Duodenal mucosa (tissue), 2 donors: ENCODE measurements at regions not wholly inside any gene's neighbourhood (a gene's known extent, or its start where the extent isn't known, plus 50 kb on each side); places are given as distances from the start of the nearest gene placed in this dataset.

ENCODE experiments used
- H3K27ac ChIP-seq: one replicate; pipeline ENCODE4 v1.7.0; 2013; ENCODE audit warnings: low read depth, low read length
- H3K27me3 ChIP-seq, 2 donors: one replicate each; pipeline ENCODE4 v1.7.0; 2013; ENCODE audit warnings: low read length in 2 of 2, control low read depth in 1 of 2; ENCODE audit not compliant: insufficient read depth in 2 of 2, control insufficient read depth in 1 of 2
- H3K36me3 ChIP-seq, 2 donors: one replicate each; pipeline ENCODE4 v1.7.0; 2013; ENCODE audit warnings: low read length in 2 of 2, control low read depth in 1 of 2; ENCODE audit not compliant: insufficient read depth in 2 of 2, control insufficient read depth in 1 of 2
- H3K4me1 ChIP-seq, 2 donors: one replicate each; pipeline ENCODE4 v1.7.0; 2013; ENCODE audit warnings: low read length in 2 of 2, control low read depth in 1 of 2; ENCODE audit not compliant: insufficient read depth in 2 of 2, control insufficient read depth in 1 of 2
- H3K4me3 ChIP-seq, 2 donors: one replicate each; pipeline ENCODE4 v1.7.0; 2013; ENCODE audit warnings: low read length in 2 of 2, low read depth in 1 of 2
- H3K9ac ChIP-seq, 2 donors: one replicate each; pipeline ENCODE4 v1.7.0; 2013; ENCODE audit warnings: low read length in 2 of 2, low read depth in 1 of 2
- H3K9me3 ChIP-seq, 2 donors: one replicate each; pipeline ENCODE4 v1.7.0; 2013; ENCODE audit warnings: low read length in 2 of 2, control low read depth in 1 of 2; ENCODE audit not compliant: control insufficient read depth in 1 of 2

DNA sequence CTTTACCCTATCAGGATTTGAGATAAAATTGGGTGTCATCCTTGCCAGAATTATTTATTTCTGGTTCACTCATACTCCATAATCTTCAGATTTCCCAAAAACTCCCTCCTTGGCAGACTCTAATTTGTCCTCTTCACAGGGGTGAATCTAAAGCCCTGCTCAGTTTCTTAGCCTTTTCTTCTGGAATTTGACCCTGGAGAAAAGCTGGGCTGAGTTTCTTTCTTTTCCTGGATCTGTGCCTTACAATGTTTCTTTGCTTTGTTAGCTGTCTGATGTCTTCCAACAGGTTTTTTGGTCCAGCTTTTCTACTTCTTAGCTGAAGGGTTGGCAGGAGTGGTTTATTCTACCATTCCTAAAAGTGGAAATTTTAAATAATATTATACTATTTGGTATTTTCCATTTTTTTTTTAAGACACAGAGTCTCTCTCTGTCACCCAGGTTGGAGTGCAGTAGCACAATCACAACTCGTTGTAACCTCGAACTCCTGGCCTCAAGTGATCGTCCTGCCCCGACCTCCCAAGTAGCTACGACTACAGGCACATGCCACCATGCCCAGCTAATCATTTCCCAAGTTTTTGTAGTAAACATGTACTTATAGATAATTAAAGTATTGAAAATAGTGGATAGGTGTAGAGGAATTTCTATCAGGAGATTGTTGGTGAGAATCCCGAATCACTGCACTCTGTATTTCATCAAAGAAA is 138.4 kb upstream of the TWIST2 start:
- Histone ChIP-seq H3K27ac (no peak overlapping the region), H3K4me3 (no peak overlapping the region), H3K9me3 (no peaks in the 10 kb centered on the region), H3K9ac (no peak overlapping the region), H3K4me1 (no peaks in the 10 kb centered on the region), H3K27me3 (peaks cover 0 to 4% of the 10 kb centered on the region in 2 donors), H3K36me3 (no peaks in the 10 kb centered on the region)

DNA sequence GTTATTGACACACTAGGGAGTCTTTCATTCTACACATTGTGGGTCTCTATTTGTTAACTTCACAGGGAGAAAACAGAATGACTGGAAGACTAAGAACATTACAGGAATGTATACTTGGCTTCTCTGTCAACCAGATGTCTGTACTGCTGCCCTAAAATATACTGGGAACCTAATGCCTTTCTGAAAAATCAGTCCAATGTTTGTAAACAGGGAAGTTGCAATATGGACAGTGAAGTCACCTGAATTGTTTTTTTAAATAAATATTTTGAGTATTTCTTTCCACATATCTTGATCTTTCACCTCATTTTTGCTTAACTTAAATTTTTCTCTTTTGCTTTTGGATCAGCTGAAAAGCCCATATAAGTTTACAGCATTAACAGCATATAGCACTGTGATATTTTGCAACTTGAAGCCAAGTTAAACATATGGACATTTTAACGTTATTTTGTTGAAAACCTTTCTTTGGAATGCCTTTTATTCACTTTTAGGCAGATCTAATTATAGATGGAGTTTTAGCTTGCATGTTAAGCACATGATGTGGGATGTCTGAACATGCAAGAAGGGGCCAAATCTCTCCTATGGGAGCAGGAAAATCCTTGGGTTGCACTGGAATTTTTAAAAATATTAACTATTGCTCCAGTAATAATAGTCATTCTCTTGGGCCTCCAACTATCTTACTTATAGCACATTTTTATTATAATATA is 137.7 kb upstream of the TWIST2 start:
- Histone ChIP-seq H3K9ac (no peak overlapping the region), H3K9me3 (no peaks in the 10 kb centered on the region), H3K27me3 (peaks cover 0 to 4% of the 10 kb centered on the region in 2 donors), H3K4me3 (no peak overlapping the region), H3K36me3 (no peaks in the 10 kb centered on the region), H3K4me1 (no peaks in the 10 kb centered on the region), H3K27ac (no peak overlapping the region)

DNA sequence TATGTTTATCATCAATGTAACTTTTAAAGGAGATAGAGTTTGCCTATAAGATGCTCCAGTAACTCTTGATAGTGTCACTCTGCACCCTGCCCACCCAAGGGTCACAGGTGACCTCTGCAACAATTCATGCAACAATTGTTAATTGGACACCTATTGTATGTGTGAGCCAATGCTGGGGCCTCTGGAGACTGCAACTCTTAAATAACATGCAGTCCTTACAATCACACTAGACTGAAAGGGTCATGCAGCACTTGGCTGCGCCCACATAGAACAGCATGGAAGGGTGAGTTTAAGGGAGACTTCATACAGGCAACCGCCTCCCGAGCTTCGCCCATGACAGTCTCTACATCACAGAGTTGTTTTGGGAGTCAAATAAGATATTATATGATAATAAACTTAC is 137.1 kb upstream of the TWIST2 start:
- Histone ChIP-seq H3K36me3 (no peaks in the 10 kb centered on the region), H3K9me3 (no peaks in the 10 kb centered on the region), H3K9ac (no peak overlapping the region), H3K4me1 (no peaks in the 10 kb centered on the region), H3K4me3 (no peak overlapping the region), H3K27ac (no peak overlapping the region), H3K27me3 (peaks cover 0 to 4% of the 10 kb centered on the region in 2 donors)

DNA sequence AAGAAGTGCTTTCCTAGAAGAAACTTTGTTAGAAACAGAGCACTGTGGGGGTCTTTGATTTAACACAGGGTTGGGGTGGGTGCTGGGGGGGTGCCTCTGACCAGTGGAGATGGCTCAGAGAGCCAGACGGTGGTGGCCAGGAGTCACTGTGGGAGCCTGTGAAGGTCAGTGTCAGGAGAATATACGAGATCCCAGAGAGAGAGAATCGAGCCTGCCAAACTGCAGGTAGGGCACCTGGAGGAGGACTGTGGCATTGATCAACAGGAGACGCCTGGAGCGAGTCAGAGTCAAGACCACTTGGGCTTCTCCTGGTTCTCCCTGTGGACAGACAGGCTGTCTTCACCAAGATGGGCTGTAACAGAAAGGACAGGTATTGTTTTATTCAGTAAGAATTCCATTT is 136.5 kb upstream of the TWIST2 start:
- H3K4me3 ChIP-seq, result no peak overlapping the region
- no peak overlapping the region for H3K9ac ChIP-seq
- no peaks in the 10 kb centered on the region for H3K9me3 ChIP-seq
- peaks cover 0 to 4% of the 10 kb centered on the region in 2 donors for H3K27me3 ChIP-seq
- H3K36me3 ChIP-seq, result no peaks in the 10 kb centered on the region
- H3K4me1 ChIP-seq, result no peaks in the 10 kb centered on the region
- no peak overlapping the region for H3K27ac ChIP-seq

DNA sequence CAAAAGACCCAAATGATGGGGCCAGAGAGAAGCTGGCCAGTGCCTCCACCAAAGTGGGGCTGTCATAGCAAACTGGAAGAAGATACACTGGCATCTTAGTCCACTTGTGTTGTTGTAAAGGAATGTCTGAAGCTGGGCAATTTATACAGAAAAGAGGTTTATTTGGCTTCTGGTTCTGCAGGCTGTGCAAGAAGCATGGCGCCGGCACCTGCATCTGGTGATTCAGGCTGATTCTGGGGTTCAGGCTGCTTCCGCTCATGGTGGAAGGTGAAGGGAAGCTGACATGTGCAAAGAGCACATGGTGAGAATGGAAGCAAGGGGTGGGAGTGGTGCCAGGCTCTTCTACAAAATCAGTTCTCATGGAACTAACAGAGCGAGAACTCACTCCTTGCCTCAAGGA is 135.9 kb upstream of the TWIST2 start:
- Histone ChIP-seq H3K36me3 (no peaks in the 10 kb centered on the region), H3K9me3 (no peaks in the 10 kb centered on the region), H3K27me3 (peaks cover 0 to 4% of the 10 kb centered on the region in 2 donors), H3K4me1 (no peaks in the 10 kb centered on the region), H3K27ac (no peak overlapping the region), H3K4me3 (no peak overlapping the region), H3K9ac (no peak overlapping the region)

DNA sequence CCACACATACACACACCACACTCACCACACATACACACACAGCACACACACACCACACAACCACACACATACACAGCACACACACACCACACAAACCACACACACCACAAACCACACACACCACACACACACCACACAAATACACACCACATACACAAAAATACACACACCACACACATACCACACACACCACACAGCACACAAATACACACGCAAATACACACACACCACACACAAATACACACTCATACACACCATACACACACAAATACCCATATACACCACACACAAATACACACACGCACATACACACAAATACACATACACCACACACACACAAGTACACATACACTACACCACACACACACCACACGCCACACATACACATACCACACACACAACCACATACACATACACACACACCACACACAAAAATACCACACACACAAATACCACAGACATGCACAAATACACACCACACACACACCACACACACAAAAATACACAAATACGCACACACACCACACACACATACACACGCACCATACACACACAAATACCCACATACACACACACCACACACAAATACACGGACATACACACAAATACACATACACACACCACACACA is 134.6 kb upstream of the TWIST2 start:
- Histone ChIP-seq H3K9me3 (no peaks in the 10 kb centered on the region), H3K36me3 (no peaks in the 10 kb centered on the region), H3K9ac (no peak overlapping the region), H3K27me3 (peaks cover 0 to 4% of the 10 kb centered on the region in 2 donors), H3K4me1 (no peaks in the 10 kb centered on the region), H3K4me3 (no peak overlapping the region), H3K27ac (no peak overlapping the region)

DNA sequence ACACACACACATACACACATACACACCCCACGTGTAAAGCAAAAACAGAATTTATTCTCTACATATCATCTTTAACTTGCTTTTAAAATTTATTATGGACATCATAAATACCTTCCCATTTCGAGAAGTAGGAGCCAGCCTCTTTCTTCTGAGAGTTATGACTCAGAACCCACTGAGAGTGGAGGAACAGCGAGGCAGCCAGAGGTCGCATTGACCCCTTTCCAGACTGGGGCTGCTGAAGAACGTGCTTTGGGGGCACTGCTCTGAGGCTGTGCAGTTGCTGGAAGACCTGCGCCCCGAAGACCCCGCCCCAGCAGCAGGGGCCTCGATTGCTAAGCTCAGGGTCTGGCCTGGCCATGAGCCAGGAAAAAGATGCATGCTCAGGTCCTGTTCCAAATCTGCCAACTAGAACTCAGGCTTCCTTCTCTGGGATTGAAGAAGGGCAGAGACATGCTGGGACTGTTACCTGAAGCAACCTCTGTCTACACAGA is 133.8 kb upstream of the TWIST2 start:
- Histone ChIP-seq H3K4me1 (no peaks in the 10 kb centered on the region), H3K4me3 (no peak overlapping the region), H3K9me3 (no peaks in the 10 kb centered on the region), H3K9ac (no peak overlapping the region), H3K36me3 (no peaks in the 10 kb centered on the region), H3K27ac (no peak overlapping the region), H3K27me3 (peaks cover 0 to 4% of the 10 kb centered on the region in 2 donors)

DNA sequence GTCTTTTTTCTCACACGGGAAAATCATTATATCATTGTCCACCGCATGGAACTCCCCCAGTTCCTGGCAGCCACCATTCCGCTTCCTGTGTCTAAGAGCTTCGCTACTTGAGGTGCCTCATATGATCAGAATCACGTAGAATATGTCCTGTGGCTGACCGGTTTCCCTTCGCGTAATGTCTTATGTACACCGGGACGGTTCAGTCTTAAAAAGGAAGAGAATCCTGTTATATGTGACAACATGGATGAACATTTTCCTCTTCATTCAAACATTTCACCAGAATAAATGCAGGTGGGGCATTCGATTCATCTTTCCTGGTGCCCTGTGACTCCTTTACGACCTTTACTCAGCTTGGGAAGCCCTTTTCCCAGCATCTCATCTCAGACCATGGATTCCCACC is 131.7 kb upstream of the TWIST2 start:
- H3K27me3 ChIP-seq, result peaks cover 0 to 6% of the 10 kb centered on the region in 2 donors
- H3K27ac ChIP-seq, result no peak overlapping the region
- no peaks in the 10 kb centered on the region for H3K4me1 ChIP-seq
- H3K9ac ChIP-seq, result no peak overlapping the region
- H3K36me3 ChIP-seq, result no peaks in the 10 kb centered on the region
- H3K4me3 ChIP-seq, result no peak overlapping the region
- H3K9me3 ChIP-seq, result no peaks in the 10 kb centered on the region

DNA sequence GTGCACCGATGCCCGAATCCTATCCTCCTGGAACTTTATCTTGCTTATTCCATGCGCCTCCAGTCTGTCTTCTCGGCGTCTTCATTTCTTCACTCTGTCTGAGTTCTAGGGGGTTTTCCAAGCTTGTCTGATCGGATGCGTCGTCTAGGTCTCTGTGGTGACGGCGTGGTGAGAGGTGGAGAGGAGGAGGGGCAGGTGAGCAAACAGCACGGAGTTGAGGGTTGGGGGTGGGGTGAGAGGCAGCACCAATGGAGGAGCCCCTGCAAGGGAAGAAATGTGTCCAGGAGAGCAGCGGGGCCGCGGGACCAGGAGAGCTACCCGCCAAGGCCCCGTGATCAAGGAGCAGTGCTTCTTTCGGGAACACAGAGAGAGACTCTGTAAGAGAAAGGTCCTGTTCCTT is 131.3 kb upstream of the TWIST2 start:
- no peaks in the 10 kb centered on the region for H3K9me3 ChIP-seq
- no peak overlapping the region for H3K4me3 ChIP-seq
- no peaks in the 10 kb centered on the region for H3K4me1 ChIP-seq
- peaks cover 0 to 6% of the 10 kb centered on the region in 2 donors for H3K27me3 ChIP-seq
- H3K27ac ChIP-seq, result no peak overlapping the region
- no peaks in the 10 kb centered on the region for H3K36me3 ChIP-seq
- no peak overlapping the region for H3K9ac ChIP-seq

DNA sequence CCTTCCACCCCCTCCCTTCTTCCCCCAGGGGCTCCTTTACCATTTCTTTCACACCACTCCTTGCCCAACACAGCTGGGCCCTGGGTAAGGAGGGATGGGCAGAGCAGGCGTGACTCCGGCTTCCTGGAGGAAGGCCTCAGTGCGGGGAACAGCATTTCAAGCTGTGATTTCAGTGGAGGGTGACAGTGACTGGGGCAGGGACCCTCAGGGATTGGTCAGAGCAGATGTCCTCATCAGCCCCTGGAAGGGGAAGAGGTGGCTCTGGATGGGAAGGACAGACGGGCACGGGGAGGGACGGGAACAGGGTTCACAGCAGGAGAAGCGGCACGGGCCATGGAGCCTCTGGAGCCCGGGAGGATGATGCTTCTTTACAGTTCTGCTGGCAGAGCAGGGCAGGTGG is 130.8 kb upstream of the TWIST2 start:
- H3K9me3 ChIP-seq, result no peaks in the 10 kb centered on the region
- peaks cover 0 to 6% of the 10 kb centered on the region in 2 donors for H3K27me3 ChIP-seq
- H3K9ac ChIP-seq, result no peak overlapping the region

More for the DNA sequence above, 130.8 kb upstream of the TWIST2 start:
- Histone ChIP-seq H3K27ac (no peak overlapping the region), H3K4me1 (no peaks in the 10 kb centered on the region), H3K4me3 (no peak overlapping the region), H3K36me3 (no peaks in the 10 kb centered on the region)
